ENCODE measurements at regions not wholly inside any gene's neighbourhood (a gene's known extent, or its start where the extent isn't known, plus 50 kb on each side); places are given as distances from the start of the nearest gene placed in this dataset.

- no peak for DNase-seq
Observed at GRCh38 chr9:129270205-129270604, 92.1 kb upstream of the IER5L start.

GRCh38 chr9:129267141-129267540 lies 89.1 kb upstream of the IER5L start:
- DNase-seq = no peak

- no peak for DNase-seq
Observed at GRCh38 chr9:129266536-129266935, 88.5 kb upstream of the IER5L start.

- DNase-seq = no peak
Observed at GRCh38 chr9:129264388-129264787, 86.3 kb upstream of the IER5L start.

GRCh38 chr9:129263836-129264235 lies 85.8 kb upstream of the IER5L start:
- no peak for DNase-seq

- DNase-seq = no peak
Observed at GRCh38 chr9:129262261-129262660, 84.2 kb upstream of the IER5L start.

- DNase-seq = no peak
Observed at GRCh38 chr9:129259375-129259774, 81.3 kb upstream of the IER5L start.

GRCh38 chr9:129258823-129259301 lies 80.8 kb upstream of the IER5L start:
- no peak for DNase-seq

- peak; percentile 85 for DNase-seq
Observed at GRCh38 chr9:129258124-129258822, 80.2 kb upstream of the IER5L start.

- no peak for DNase-seq
Observed at GRCh38 chr9:129256959-129257713, 79.1 kb upstream of the IER5L start.

GRCh38 chr9:129254566-129255287 lies 76.7 kb upstream of the IER5L start:
- DNase-seq = no peak

GRCh38 chr9:129253803-129254381 lies 75.8 kb upstream of the IER5L start:
- peak; percentile 61 for DNase-seq

GRCh38 chr9:129252937-129253802 lies 75.1 kb upstream of the IER5L start:
- DNase-seq = no peak

GRCh38 chr9:129250786-129251185 lies 72.7 kb upstream of the IER5L start:
- DNase-seq = no peak

- no peak for DNase-seq
Observed at GRCh38 chr9:129247285-129248153, 69.5 kb upstream of the IER5L start.

GRCh38 chr9:129245276-129245675 lies 67.2 kb upstream of the IER5L start:
- no peak for DNase-seq

- peak; percentile 60 for DNase-seq
Observed at GRCh38 chr9:129242971-129243561, 65.0 kb upstream of the IER5L start.

- no peak for DNase-seq
Observed at GRCh38 chr9:129242191-129242941, 64.3 kb upstream of the IER5L start.

- DNase-seq = no peak
Observed at GRCh38 chr9:129241725-129242124, 63.7 kb upstream of the IER5L start.
